ACC112 (cell line): ENCODE measurements at regions not wholly inside any gene's neighbourhood (a gene's known extent, or its start where the extent isn't known, plus 50 kb on each side); places are given as distances from the start of the nearest gene placed in this dataset.

Experiments used
- H2AFZ ChIP-seq: fragments of 200-600 bp; sonication (generic); one replicate; pipeline ENCODE4 v1.6.0; 2017; ENCODE audit warnings: antibody characterized with exemption, low read length; ENCODE audit not compliant: unreplicated experiment
- H3K27ac ChIP-seq: fragments of 200-600 bp; sonication (generic); 2 replicates; pipeline ENCODE4 v1.5.1; 2014; ENCODE audit warnings: low read depth, mild to moderate bottlenecking, antibody characterized with exemption, low read length, moderate library complexity
- H3K27me3 ChIP-seq: fragments of 200-600 bp; sonication (generic); 2 replicates; pipeline ENCODE4 v1.6.1; 2014; ENCODE audit warnings: mild to moderate bottlenecking, antibody characterized with exemption, low read length, moderate library complexity, mixed read lengths; ENCODE audit not compliant: insufficient read depth
- H3K36me3 ChIP-seq: fragments of 200-600 bp; sonication (generic); 2 replicates; pipeline ENCODE4 v1.6.1; 2016; ENCODE audit warnings: mild to moderate bottlenecking, antibody characterized with exemption, low read length, moderate library complexity, mixed read lengths; ENCODE audit not compliant: insufficient read depth
- H3K4me1 ChIP-seq: fragments of 200-600 bp; sonication (generic); one replicate; pipeline ENCODE4 v1.6.1; 2016; ENCODE audit warnings: low read length, mixed read lengths; ENCODE audit not compliant: insufficient read depth, unreplicated experiment, control insufficient read depth
- H3K4me3 ChIP-seq: fragments of 200-600 bp; sonication (generic); 2 replicates; pipeline ENCODE4 v1.5.1; 2014; ENCODE audit warnings: mild to moderate bottlenecking, low read depth, low read length
- H3K79me2 ChIP-seq: fragments of 200-600 bp; sonication (generic); one replicate; pipeline ENCODE4 v1.6.0; 2016; ENCODE audit warnings: low read length; ENCODE audit not compliant: control insufficient read depth, unreplicated experiment, insufficient read depth

- Histone ChIP-seq H3K4me1 (peaks cover 6% of the 10 kb centered on the region), H3K79me2 (no peaks in the 10 kb centered on the region), H2AFZ (no peak overlapping the region), H3K36me3 (no peaks in the 10 kb centered on the region), H3K4me3 (no peak overlapping the region), H3K27ac (no peak overlapping the region), H3K27me3 (no peaks in the 10 kb centered on the region)
These were observed 153.7 kb upstream of the RIPOR2 start for GRCh38 chr6:25089442-25089841.

GRCh38 chr6:25094726-25095125 lies 159.0 kb upstream of the RIPOR2 start:
- H3K79me2 ChIP-seq, result no peaks in the 10 kb centered on the region
- no peaks in the 10 kb centered on the region for H3K27me3 ChIP-seq
- H2AFZ ChIP-seq, result no peak overlapping the region
- no peaks in the 10 kb centered on the region for H3K4me1 ChIP-seq
- H3K36me3 ChIP-seq, result no peaks in the 10 kb centered on the region
- H3K27ac ChIP-seq, result no peak overlapping the region
- H3K4me3 ChIP-seq, result no peak overlapping the region

GRCh38 chr6:25100288-25100687 lies 164.5 kb upstream of the RIPOR2 start:
- no peaks in the 10 kb centered on the region for H3K79me2 ChIP-seq
- H3K27ac ChIP-seq, result no peak overlapping the region
- no peak overlapping the region for H2AFZ ChIP-seq
- no peaks in the 10 kb centered on the region for H3K36me3 ChIP-seq
- no peak overlapping the region for H3K4me3 ChIP-seq
- H3K4me1 ChIP-seq, result peaks cover 4% of the 10 kb centered on the region
- no peaks in the 10 kb centered on the region for H3K27me3 ChIP-seq

- H3K4me3 ChIP-seq, result no peak overlapping the region
These were observed 167.8 kb upstream of the RIPOR2 start for GRCh38 chr6:25103603-25104002.

GRCh38 chr6:25105070-25105925 lies 169.5 kb upstream of the RIPOR2 start:
- H3K27me3 ChIP-seq, result no peaks in the 10 kb centered on the region
- H3K27ac ChIP-seq, result no peak overlapping the region
- H3K36me3 ChIP-seq, result peaks cover 13% of the 10 kb centered on the region
- H3K4me1 ChIP-seq, result peaks cover 2% of the 10 kb centered on the region
- H2AFZ ChIP-seq, result no peak overlapping the region
- H3K79me2 ChIP-seq, result no peaks in the 10 kb centered on the region
- H3K4me3 ChIP-seq, result no peak overlapping the region

More at GRCh38 chr6:25103603-25104002, 167.8 kb upstream of the RIPOR2 start:
- Histone ChIP-seq H2AFZ (no peak overlapping the region), H3K79me2 (no peaks in the 10 kb centered on the region), H3K27ac (no peak overlapping the region), H3K36me3 (peaks cover 10% of the 10 kb centered on the region), H3K4me1 (peaks cover 4% of the 10 kb centered on the region), H3K27me3 (no peaks in the 10 kb centered on the region)

- H3K27me3 ChIP-seq, result no peaks in the 10 kb centered on the region
- no peaks in the 10 kb centered on the region for H3K4me1 ChIP-seq
- H2AFZ ChIP-seq, result no peak overlapping the region
- peaks cover 13% of the 10 kb centered on the region for H3K36me3 ChIP-seq
- no peak overlapping the region for H3K27ac ChIP-seq
- H3K4me3 ChIP-seq, result no peak overlapping the region
- H3K79me2 ChIP-seq, result no peaks in the 10 kb centered on the region
These were observed 171.5 kb upstream of the RIPOR2 start for GRCh38 chr6:25107218-25107617.

- Histone ChIP-seq H3K36me3 (peaks cover 17% of the 10 kb centered on the region), H3K4me3 (no peak overlapping the region), H3K79me2 (no peaks in the 10 kb centered on the region), H3K27ac (no peak overlapping the region), H2AFZ (no peak overlapping the region), H3K4me1 (no peaks in the 10 kb centered on the region), H3K27me3 (no peaks in the 10 kb centered on the region)
These were observed 167.4 kb upstream of the CARMIL1 start for GRCh38 chr6:25111782-25112181.

- Histone ChIP-seq H2AFZ (no peak overlapping the region), H3K79me2 (no peaks in the 10 kb centered on the region), H3K36me3 (peaks cover 17% of the 10 kb centered on the region), H3K27ac (no peak overlapping the region), H3K4me3 (no peak overlapping the region), H3K27me3 (no peaks in the 10 kb centered on the region), H3K4me1 (no peaks in the 10 kb centered on the region)
These were observed 166.8 kb upstream of the CARMIL1 start for GRCh38 chr6:25112322-25112773.

GRCh38 chr6:25113436-25113835 lies 165.7 kb upstream of the CARMIL1 start:
- H3K4me3 ChIP-seq, result no peak overlapping the region
- H3K79me2 ChIP-seq, result no peaks in the 10 kb centered on the region
- peaks cover 14% of the 10 kb centered on the region for H3K36me3 ChIP-seq
- H3K27me3 ChIP-seq, result no peaks in the 10 kb centered on the region
- H3K27ac ChIP-seq, result no peak overlapping the region
- no peaks in the 10 kb centered on the region for H3K4me1 ChIP-seq
- no peak overlapping the region for H2AFZ ChIP-seq

- Histone ChIP-seq H3K4me3 (no peak overlapping the region), H3K36me3 (peaks cover 10% of the 10 kb centered on the region; the same call in 1 of the 2 replicates), H3K27ac (no peak overlapping the region), H3K79me2 (no peaks in the 10 kb centered on the region), H3K27me3 (no peaks in the 10 kb centered on the region), H2AFZ (no peak overlapping the region), H3K4me1 (no peaks in the 10 kb centered on the region)
These were observed 161.1 kb upstream of the CARMIL1 start for GRCh38 chr6:25118038-25118437.

GRCh38 chr6:25121186-25121585 lies 158.0 kb upstream of the CARMIL1 start:
- H3K36me3 ChIP-seq, result 0 out of 2 replicates have a peak, but pooled peaks cover 3% of the 10 kb centered on the region
- no peaks in the 10 kb centered on the region for H3K4me1 ChIP-seq
- H3K4me3 ChIP-seq, result no peak overlapping the region
- no peaks in the 10 kb centered on the region for H3K27me3 ChIP-seq
- no peaks in the 10 kb centered on the region for H3K79me2 ChIP-seq
- no peak overlapping the region for H2AFZ ChIP-seq
- H3K27ac ChIP-seq, result no peak overlapping the region
